ENCODE measurements at regions not wholly inside any gene's neighbourhood (a gene's known extent, or its start where the extent isn't known, plus 50 kb on each side); places are given as distances from the start of the nearest gene placed in this dataset.
"Not testable (repeated sequence)": the region's sequence is repeated elsewhere in the genome, so short reads cannot be mapped to it uniquely, and the experiment has no call there.

DNA sequence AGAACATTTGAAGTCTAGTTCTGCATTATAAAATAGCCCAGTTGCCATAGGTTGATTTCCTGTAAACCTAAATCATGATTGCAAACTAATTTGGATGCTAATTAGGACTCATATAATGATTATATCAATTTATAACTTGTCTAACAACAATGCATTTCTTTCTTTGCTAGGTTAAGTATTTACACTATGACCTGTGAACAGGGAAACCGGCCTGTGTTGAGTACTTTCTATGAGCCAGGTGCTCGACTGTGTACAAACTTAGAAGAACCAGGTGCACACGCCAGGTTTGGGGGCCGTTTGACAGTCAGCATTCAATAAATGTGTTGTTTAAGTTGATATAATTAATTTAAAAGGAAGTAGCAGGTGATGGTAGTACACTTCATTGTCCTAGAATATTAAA lies 203.1 kb downstream of the TM9SF2 start:
- no peak for DNase-seq (ENCODE audit: low read depth, low spot score)

DNA sequence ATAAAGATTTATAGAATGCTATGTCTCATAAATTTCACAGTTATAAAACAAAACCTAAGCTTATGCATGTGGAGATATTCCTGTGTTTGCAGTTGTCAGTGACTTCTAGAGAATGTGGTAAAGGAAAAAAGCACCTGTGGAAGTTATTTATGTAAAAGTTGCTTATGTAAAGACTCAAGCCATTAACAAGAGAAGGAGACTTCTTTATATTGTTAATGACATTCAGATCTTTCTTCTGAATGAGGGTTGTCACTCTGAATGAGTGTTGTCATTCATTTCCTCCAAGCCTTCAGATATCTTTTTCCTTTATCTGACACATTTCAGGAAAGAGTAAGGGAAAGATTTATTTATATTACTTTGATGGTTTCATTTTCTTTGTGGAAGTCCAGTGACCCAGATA lies 202.6 kb downstream of the TM9SF2 start:
- DNase-seq (ENCODE audit: low read depth, low spot score): no peak

DNA sequence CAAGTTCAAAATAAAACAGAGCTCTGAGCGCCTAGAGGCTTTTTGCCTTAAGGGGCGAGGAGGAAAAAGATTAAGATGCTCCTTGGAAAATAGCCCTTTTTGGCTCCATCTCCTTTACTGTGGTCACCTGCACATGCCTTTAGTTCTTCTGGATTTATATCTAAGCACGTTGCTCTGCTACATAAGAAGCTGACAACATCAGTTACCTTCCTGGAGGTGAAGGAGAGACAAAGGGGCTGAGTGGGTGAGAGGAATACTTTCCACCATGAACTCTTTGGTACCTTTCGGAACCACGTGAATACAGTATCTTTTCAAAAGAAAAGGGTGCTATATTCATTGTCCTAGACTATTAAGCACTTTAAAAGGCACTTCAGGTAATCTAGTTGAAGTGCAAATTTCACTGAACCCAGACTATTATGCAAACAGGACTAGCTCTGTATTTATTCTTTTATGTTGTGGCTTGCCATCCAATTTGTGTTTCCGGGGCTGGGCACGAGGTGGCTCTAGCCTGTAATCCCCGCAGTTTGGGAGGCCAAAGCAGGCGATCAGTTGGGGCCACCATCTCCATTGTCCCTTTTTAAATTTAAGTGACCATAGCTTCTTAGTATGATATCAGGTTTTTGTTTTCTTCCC lies 201.5 kb downstream of the TM9SF2 start:
- DNase-seq (ENCODE audit: low read depth, low spot score): no peak

DNA sequence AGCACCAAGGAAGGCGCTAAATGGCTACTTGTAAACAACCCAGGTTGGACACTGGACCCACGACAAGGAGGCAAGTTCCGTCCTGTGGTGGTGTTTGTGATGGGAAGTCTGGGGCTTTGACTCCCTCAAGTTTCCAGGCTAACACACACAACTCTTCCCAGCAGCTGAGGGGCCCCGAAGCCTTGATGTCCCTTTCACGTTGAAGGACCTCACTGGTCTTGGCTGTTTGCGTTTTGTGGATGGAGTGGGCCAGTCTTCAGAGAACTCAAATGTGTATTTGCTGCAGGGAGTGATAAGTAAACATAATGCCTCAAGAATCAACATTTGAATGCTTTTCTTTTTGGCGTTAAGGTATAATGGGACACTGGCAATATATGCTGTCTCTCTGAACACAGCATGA lies 199.2 kb downstream of the TM9SF2 start:
- no peak for DNase-seq (ENCODE audit: low read depth, low spot score)

DNA sequence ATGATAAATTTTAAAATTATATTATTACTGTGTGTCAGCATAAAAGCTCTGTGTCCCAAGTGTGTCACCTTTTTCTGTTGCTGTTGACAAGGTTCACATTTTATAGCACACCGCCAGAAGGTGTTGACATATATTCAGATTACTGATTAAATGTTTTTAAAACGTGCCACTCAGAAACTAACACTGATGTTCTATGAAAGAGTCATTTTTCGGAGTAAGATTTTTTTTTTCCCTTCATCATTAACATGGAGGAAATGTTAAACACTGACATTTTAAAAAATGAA lies 197.5 kb downstream of the TM9SF2 start:
- no peak for DNase-seq (ENCODE audit: low read depth, low spot score)

DNA sequence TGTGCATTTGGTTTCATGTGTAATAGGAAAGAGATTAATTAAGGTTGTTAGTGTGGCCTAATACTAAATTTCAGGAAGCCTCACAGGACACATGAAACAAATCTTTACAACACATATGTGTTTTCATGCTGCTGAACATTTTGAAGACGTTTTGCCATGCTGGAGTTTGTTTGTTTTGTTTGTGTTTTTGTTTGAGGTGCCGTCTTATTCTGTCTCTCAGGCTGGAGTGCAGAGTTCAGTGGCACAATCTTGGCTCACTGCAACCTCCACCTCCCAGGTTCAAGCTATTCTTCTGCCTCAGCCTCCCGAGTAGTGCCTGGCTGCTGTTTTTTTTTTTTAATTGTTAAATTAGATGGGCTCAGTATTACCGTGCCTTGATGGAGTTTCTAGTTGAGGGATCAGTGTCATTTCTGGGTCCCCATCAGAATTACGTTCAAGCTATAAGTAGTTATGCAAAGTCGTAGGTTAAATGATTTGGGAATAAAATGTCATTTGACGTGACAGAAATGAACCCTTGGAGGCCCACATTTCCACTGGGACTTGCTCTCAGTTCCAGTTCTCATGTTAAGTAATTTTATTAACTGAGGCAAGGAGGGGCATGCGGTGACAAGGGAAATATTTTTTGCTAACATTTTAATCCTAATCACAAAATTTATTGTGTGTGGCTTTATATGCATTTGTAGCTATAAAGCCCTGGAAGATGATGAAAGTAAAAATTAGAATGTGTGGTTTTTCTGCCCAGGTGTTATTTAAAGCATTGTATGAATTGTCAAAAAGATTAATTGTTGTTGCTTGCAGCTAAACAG lies 196.9 kb downstream of the TM9SF2 start:
- DNase-seq (ENCODE audit: low read depth, low spot score): no peak

DNA sequence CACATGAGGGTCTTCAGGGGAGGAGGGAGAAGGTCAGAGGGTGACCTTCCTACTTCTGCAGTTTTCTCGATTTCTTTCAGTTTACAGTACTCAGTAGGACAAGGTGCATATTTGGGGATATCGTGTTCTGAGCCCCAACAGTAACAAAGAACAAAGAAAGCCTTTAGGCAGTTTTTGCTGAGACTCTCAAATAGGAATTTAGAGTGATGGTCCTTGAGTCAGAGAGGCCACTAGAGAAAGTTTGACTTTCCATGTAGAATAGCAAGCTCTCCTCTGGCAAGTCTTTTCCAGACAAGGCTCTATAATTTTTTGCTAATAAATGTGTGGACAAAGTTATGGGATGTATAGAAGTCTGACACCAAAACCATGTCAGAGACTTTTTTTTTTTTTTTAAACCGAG lies 194.6 kb downstream of the TM9SF2 start:
- no peak for DNase-seq (ENCODE audit: low read depth, low spot score)

DNA sequence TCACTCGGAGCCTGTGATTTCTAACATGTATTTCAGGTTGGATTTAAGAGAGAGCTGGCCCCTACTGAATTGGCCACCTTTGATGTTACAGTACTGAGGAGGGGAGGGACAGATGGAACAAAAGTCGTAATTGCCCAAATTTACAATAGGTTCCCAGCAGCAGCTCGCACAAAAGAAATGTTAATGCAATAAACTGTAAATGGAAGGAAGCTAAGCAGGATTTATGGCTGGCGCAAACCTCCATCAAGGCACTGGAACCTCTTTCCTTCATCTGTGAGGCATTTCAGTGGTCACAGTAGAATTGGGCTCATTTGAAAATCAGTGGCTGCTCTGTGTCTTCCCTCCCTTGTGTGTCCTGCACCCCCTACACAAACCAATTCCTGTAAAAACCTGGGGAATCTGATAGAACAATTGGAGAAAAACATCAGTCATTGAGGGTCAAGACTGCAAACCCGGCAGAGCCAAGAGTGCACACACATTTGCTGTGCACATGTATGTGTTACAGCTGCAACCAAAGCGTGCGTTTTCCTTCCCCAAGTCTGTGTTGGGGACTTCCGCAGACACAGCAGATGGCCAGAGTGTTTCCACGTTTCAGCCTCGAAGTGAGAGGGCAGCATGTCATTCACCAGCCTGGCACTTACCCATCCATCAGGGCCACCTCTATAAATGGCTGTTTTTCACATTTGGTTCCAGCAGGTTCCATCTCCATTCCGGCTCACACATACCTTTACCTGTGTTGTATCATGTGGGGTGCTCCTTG lies 192.8 kb downstream of the TM9SF2 start:
- no peak for DNase-seq (ENCODE audit: low read depth, low spot score)

DNA sequence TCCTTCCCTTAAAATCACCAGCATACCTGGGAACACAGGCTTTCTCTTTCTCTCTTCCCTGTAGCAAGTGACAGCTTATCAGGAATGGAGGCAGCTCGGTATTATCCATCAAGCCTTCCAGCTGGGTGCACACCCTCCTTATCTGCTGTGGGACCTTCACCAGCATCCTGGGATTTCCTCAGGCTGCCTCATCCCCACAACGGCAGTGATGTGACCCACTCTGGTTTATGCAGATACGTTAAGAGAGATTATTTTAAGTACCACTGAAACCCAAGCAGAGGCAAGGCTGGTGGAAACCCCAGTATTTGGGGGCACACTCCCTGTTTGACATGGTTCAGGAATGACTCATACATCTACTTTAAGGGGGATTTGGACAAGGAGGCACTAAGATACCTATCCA lies 192.1 kb downstream of the TM9SF2 start:
- DNase-seq (ENCODE audit: low read depth, low spot score): no peak

DNA sequence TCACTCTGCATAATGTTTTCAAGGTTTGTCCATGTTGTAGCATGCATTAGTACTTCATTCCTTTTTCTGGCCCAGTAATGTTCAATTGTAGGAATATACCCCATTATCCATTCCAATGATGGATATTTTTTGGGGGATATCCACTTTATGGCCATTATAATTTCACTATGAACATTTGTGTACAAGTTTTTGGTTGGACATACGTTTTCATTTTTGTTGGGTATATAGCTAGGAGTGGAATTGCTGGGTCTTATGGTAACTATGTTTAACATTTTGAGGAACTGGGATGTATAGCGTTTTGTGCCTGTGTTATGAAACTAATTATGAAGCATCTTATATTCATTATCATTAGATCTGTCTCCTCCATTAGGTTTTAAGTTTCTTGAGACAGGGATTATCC lies 191.6 kb downstream of the TM9SF2 start:
- DNase-seq (ENCODE audit: low read depth, low spot score): no peak

DNA sequence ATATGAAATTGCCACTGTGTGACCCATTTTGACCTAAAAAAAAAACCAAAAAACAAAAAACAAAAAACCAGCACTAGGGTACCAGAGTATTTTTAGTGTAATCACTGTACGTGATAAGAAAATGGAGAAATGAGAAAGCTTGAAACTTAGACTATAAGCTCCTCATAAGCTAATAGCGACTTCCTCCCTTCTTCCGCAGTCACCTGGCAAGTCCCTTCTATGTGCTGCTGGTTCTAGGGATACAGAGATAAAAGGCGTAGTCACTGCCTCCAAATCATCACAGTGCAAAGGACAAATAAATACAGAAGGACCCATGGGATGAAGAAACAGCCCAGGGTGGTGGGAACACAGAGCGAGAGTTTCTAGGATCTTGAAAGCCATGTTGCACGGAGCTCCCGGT lies 190.3 kb downstream of the TM9SF2 start:
- DNase-seq (ENCODE audit: low read depth, low spot score): no peak

DNA sequence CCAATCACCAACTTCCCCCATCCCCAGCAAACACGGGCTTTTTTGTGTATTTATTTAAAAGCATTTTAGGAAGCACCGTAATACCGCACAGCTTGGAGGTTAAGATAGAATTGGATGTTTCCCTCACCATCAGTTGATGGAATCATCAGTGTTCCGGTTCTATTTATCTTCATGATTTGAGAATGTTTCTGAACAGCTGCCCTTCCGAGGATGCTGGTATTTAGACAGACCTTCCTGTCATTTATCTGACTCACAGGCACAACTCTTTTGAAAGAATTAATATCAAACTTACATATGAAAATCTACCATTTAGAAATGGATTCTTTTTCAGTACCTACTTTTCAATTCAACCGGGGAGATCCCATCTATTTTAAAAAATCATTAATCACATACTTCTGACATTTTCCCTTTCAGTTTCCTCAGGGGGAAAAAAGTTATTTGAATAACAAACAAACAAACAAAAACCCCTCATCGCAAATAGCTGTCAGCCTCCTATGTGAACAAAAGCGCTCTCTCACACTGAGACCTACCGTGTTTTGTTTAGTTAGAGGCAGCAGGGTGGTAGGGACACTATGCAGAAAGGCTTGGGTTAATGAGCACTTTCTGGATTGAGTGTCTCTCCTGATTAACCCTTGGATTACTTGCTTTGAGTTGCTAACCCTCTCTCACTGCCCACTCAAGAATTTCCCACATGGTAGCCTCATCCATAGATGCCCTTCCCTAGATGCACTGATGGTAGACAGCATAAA lies 189.3 kb downstream of the TM9SF2 start:
- DNase-seq (ENCODE audit: low read depth, low spot score): no peak

DNA sequence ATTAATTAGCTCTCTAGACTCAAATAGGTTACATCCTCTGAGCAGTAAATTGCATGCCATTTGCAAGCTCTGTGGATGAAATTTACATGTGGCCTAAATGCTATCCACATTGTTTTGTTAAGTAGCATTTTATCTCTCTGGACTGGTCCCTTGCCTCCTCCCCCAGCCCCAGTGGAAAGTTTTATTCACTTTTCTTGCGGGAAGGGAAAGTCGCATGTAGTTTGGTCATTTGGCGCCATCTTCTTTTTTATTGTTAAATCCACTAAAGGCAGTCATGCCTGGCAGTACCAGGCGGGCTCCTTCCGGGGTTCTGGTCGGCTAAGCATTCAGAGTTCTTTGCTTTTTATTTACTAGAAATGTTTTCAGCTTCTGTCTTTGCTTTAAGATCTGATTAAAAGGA lies 188.7 kb downstream of the TM9SF2 start:
- DNase-seq (ENCODE audit: low read depth, low spot score): no peak

DNA sequence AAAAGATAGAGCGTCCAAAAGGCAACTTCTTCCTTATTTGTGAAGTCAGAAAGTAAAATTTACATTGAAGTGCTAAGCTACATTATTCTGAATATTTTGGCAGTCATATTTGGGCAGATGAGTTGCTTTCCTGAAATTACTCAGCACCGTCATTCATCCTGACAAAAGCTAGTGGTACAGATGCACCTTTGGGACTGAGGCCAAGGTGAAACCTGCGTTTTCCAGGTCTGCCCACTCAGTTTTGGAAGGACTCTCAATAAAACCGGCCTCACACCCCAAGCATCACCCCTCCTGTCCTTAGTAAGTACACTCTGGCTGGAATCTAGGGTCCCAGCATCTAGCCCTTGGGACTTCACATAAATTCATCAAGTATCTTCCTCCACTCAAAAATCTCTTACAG lies 187.5 kb downstream of the TM9SF2 start:
- DNase-seq (ENCODE audit: low read depth, low spot score): no peak

DNA sequence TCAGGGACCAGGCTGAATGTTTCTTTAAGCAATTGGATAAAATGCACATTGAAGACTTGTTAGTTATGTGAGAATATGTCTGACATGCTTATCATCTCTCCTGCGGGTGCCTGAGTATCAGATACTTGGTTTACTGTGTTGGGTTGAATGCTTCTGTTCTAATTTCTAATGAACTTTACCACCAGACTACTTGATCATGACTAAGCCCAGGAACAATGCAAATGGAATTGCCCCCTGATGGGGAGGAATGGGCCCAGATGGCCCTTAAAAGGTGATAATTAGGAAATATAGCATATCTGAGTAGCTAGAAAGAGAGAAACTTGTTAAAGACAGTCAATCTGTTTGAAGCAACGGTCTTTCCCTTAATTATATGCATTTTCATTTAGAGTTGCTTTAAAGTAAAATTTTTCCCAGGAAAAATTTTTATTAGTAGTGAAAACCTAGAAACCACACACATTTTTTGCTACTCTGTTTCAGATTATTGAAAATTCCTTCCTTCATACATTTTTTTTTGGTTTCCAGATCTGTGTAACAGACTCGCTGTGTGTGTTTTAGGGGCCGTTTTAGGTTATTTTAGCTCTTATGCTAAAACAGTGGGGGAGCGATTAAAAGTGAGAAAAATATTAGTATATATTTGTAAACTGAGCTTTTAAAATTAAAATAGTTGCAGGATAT lies 186.6 kb downstream of the TM9SF2 start:
- DNase-seq (ENCODE audit: low read depth, low spot score): no peak

DNA sequence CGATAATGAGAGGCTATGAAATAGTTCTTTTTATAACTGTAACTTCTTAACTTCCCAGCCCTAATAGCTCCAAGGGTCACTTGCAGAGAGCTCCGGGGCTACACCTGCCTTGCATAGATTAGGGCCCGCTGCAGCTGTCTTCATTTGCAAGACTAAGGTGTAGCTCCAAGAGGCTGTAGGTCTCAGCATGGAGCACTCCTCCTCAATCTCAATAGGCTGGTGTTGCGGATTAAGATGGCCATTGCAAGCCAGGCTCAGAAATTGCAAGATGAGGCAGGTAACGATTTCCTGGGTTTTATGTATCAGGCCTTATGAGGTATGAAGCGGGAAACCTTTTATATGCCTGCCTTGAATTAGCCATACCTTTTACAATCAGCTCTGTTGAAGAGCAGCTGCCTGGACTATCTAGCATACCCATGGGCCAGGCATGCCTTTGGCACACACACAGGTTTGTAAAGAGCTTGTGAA lies 185.7 kb downstream of the TM9SF2 start:
- DNase-seq (ENCODE audit: low read depth, low spot score): no peak

DNA sequence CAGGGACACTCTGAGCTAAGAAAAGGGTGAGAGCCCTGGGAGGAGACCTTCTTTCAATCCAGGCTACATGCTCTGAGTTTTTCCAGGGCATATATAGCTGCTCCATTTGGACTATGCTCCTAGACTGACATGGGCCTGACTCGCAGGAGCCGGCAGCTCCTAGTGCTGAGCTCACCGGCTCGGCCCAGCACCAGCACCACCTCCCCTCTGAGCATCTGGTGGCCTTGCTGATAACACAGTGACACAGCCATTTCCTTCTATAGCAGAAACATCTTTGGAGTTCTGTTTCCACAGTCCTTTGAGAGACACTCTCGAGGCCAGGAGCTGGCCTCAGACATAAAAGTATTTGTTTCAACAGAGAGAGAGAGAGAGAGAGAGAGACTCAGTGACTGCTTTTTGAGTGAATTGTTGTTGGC lies 184.9 kb downstream of the TM9SF2 start:
- no peak for DNase-seq (ENCODE audit: low read depth, low spot score)

DNA sequence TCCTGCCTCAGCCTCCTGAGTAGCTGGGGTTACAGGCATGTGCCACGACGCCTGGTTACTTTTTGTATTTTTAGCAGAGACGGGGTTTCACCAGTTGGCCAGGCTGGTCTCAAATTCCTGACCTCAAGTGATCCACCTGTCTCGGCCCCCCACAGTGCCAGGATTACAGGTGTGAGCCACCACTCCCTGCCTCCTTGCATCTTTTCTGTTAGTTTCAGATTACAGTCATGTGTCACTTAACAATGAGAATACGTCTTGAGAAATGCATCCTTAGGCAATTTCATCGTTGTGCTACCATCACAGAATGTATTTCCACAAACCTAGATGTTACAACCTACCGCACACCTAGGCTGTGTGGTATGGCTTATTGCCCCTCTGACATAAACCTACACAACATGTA lies 180.4 kb downstream of the TM9SF2 start:
- DNase-seq (ENCODE audit: low read depth, low spot score): no peak

DNA sequence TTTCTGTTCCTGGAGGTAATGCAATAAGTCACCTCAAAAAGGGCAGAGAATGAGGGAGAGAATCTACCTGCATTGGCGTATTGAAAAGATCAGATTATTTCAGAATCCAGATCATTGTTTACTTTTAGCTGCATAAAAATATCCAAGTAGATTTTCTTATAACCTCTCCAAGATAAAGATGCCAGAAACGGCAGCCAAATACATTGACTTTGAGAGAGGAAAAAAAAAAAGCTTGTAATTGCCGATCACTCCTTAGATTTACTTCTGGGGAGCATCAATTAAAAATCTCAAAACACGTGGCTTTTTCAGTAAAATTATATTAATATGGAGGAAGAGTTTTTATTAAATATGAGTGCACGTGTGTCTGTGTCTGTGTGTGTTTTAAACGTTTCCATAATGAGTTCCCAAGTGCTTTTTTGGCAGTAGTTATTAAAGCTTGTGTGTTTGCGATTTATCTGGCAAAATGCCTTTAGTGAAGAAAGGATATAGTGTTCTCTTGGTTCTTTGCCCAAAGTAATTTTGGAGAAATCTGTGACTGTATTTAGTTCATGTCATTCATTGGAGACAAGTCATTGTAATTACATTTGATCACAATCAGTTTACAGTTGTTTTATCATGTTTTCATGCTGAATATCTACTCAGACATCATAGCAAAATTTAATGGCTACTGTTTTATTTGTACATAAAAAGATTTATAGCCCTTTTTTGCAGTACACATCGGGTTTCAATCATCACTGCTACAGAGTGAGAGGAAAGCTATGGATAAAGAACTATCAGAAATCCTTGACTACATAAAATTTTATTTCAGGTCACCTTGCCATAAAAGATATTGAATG lies 176.1 kb downstream of the TM9SF2 start:
- DNase-seq (ENCODE audit: low read depth, low spot score): no peak

DNA sequence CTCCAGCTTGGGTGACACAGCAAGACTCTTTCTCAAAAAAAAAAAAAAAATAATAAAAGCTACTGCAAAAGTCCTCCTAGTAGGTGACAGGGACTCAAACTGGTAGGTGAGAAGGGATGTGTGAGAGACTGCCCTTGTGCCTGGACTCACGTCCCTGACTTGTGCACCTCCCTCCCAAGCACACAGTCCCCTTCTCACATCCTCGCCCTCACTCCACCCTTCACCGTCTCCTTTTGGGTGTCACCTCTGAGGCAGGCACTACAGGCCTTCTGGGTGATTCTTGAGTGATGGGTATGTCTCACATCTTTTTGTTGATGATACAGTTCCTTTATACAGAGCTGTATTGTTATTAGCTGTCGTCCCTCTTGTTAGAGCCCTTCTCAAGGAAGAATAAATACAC lies 170.5 kb downstream of the TM9SF2 start:
- no peak for DNase-seq (ENCODE audit: low read depth, low spot score)

DNA sequence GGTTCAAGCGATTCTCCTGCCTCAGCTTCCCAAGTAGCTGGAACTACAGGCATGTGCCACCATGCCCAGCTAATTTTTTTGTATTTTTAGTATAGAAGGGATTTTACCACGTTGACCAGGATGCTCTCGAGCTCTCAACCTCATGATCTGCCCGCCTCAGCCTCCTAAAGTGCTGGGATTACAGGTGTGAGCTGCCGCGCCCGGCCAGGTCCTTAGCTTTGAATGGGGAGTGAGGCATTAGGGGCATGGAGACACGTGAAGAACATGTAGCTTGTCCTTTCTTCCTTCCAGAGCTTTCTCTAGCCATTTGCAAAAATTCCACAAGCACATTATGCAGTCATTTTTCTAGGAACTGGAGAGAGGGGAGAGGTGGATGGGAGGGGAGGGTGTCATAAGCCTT lies 167.8 kb downstream of the TM9SF2 start:
- not testable (repeated sequence) for DNase-seq (ENCODE audit: low read depth, low spot score)
